HEK293 (cell line): ENCODE measurements at regions not wholly inside any gene's neighbourhood (a gene's known extent, or its start where the extent isn't known, plus 50 kb on each side); places are given as distances from the start of the nearest gene placed in this dataset.

ENCODE experiments used
- CTCF ChIA-PET: fragments of 350-600 bp; formaldehyde crosslinking; extraction: SDS; loops from one replicate; lab custom pipeline; 2021; ENCODE audit warnings: antibody characterized with exemption; lab: Yijun Ruan, JAX
- POLR2A ChIA-PET: fragments of 300-600 bp; formaldehyde crosslinking; extraction: SDS; loops from one replicate; lab custom pipeline; 2020; ENCODE audit warnings: antibody characterized with exemption, inconsistent platforms; lab: Yijun Ruan, JAX
- H3K27ac ChIP-seq: fragments of 200-500 bp; sonication (Bioruptor generic); 2 replicates; pipeline ENCODE4 v1.5.1; 2014; ENCODE audit warnings: low read depth, low read length, control low read depth, inconsistent platforms; ENCODE audit errors: extremely low read depth
- H3K36me3 ChIP-seq, 2 experiments: fragments of 200-500 bp in 1 of 2; sonication (Bioruptor generic) in 1 of 2; 1 replicate in 1 of 2; 2 replicates in 1 of 2; pipeline ENCODE4 v1.5.1; 2014 to 2017; ENCODE audit warnings: inconsistent platforms in 2 of 2, low read length in 2 of 2; ENCODE audit not compliant: control insufficient read depth in 2 of 2, insufficient read depth in 1 of 2
- H3K4me1 ChIP-seq: fragments of 200-500 bp; sonication (Bioruptor generic); 2 replicates; pipeline ENCODE4 v1.5.1; 2014; ENCODE audit warnings: mild to moderate bottlenecking, low read length, inconsistent platforms; ENCODE audit not compliant: control insufficient read depth, insufficient read depth
- H3K4me3 ChIP-seq: 2 replicates; pipeline ENCODE4 v1.5.1; 2011; ENCODE audit warnings: low read depth, mild to moderate bottlenecking, control low read depth, low read length, moderate library complexity
- H3K9me3 ChIP-seq: fragments of 200-500 bp; sonication (Bioruptor generic); 2 replicates; pipeline ENCODE4 v1.5.1; 2014; ENCODE audit warnings: low read depth, low read length, inconsistent platforms; ENCODE audit not compliant: control insufficient read depth, insufficient read depth
- KLF10 ChIP-seq: fragments of 450-650 bp; IDR thresholded peaks from 2 replicates; pipeline ENCODE4 v1.5.1; 2018; ENCODE audit warnings: missing biosample characterization, mild to moderate bottlenecking, missing genetic modification characterization
- PRDM4 ChIP-seq: fragments of 450-650 bp; formaldehyde crosslinking; IDR thresholded peaks from 2 replicates; pipeline ENCODE4 v1.5.1; 2017; ENCODE audit warnings: missing biosample characterization, missing genetic modification characterization
- TRIM28 ChIP-seq: IDR thresholded peaks from 2 replicates; pipeline ENCODE4 v1.6.1; 2011; ENCODE audit warnings: low read length, control low read depth, borderline replicate concordance
- ZBTB10 ChIP-seq: fragments of 450-650 bp; formaldehyde crosslinking; IDR thresholded peaks from 2 replicates; pipeline ENCODE4 v1.5.1; 2016; ENCODE audit warnings: missing biosample characterization, missing genetic modification characterization
- ZBTB26 ChIP-seq: fragments of 450-650 bp; formaldehyde crosslinking; optimal IDR thresholded peaks from 2 replicates; pipeline ENCODE3; 2016; ENCODE audit warnings: missing biosample characterization, mild to moderate bottlenecking, missing genetic modification characterization
- ZBTB44 ChIP-seq: fragments of 450-650 bp; IDR thresholded peaks from 2 replicates; pipeline ENCODE4 v1.5.1; 2018; ENCODE audit warnings: missing biosample characterization, mild to moderate bottlenecking, missing genetic modification characterization
- ZIC2 ChIP-seq: fragments of 450-650 bp; formaldehyde crosslinking; IDR thresholded peaks from 2 replicates; pipeline ENCODE4 v1.5.1; 2016; ENCODE audit warnings: missing biosample characterization, missing genetic modification characterization
- ZNF10 ChIP-seq: fragments of 450-650 bp; formaldehyde crosslinking; IDR thresholded peaks from 2 replicates; pipeline ENCODE4 v1.5.1; 2017; ENCODE audit warnings: missing biosample characterization, missing genetic modification characterization
- ZNF157 ChIP-seq: fragments of 450-650 bp; formaldehyde crosslinking; IDR thresholded peaks from 2 replicates; pipeline ENCODE4 v1.5.1; 2016; ENCODE audit warnings: missing biosample characterization, missing genetic modification characterization
- ZNF174 ChIP-seq: fragments of 450-650 bp; formaldehyde crosslinking; IDR thresholded peaks from 2 replicates; pipeline ENCODE4 v1.5.0; 2017; ENCODE audit warnings: missing biosample characterization, mild to moderate bottlenecking, missing genetic modification characterization
- ZNF18 ChIP-seq: fragments of 450-650 bp; formaldehyde crosslinking; IDR thresholded peaks from 2 replicates; pipeline ENCODE4 v1.5.1; 2016; ENCODE audit warnings: missing biosample characterization, missing genetic modification characterization
- ZNF223 ChIP-seq: fragments of 450-650 bp; formaldehyde crosslinking; IDR thresholded peaks from 2 replicates; pipeline ENCODE4 v1.5.1; 2016; ENCODE audit warnings: missing biosample characterization, missing genetic modification characterization
- ZNF350 ChIP-seq: fragments of 450-650 bp; formaldehyde crosslinking; IDR thresholded peaks from 2 replicates; pipeline ENCODE4 v1.5.0; 2017; ENCODE audit warnings: missing biosample characterization, mild to moderate bottlenecking, missing genetic modification characterization
- ZNF423 ChIP-seq: fragments of 450-650 bp; formaldehyde crosslinking; IDR thresholded peaks from 2 replicates; pipeline ENCODE4 v1.5.1; 2016; ENCODE audit warnings: missing biosample characterization, missing genetic modification characterization
- ZNF510 ChIP-seq: fragments of 450-650 bp; formaldehyde crosslinking; IDR thresholded peaks from 2 replicates; pipeline ENCODE4 v1.5.1; 2018; ENCODE audit warnings: mild to moderate bottlenecking, missing genetic modification characterization, missing biosample characterization; ENCODE audit not compliant: insufficient replicate concordance
- ZNF513 ChIP-seq: fragments of 450-650 bp; IDR thresholded peaks from 2 replicates; pipeline ENCODE4 v1.5.1; 2018; ENCODE audit warnings: missing biosample characterization, missing genetic modification characterization
- ZNF544 ChIP-seq: fragments of 450-650 bp; formaldehyde crosslinking; IDR thresholded peaks from 2 replicates; pipeline ENCODE4 v1.5.0; 2017; ENCODE audit warnings: missing biosample characterization, missing genetic modification characterization
- ZNF561 ChIP-seq: fragments of 450-650 bp; IDR thresholded peaks from 2 replicates; pipeline ENCODE4 v1.5.1; 2018; ENCODE audit warnings: missing biosample characterization, missing genetic modification characterization, borderline replicate concordance
- ZNF610 ChIP-seq: fragments of 450-650 bp; formaldehyde crosslinking; IDR thresholded peaks from 2 replicates; pipeline ENCODE4 v1.5.1; 2016; ENCODE audit warnings: missing biosample characterization, missing genetic modification characterization, borderline replicate concordance
- ZNF707 ChIP-seq: fragments of 450-650 bp; formaldehyde crosslinking; IDR thresholded peaks from 2 replicates; pipeline ENCODE4 v1.5.1; 2016; ENCODE audit warnings: missing biosample characterization, missing genetic modification characterization
- ZNF777 ChIP-seq: fragments of 450-650 bp; formaldehyde crosslinking; IDR thresholded peaks from 2 replicates; pipeline ENCODE4 v1.5.1; 2017; ENCODE audit warnings: missing biosample characterization, missing genetic modification characterization, borderline replicate concordance
- ZNF791 ChIP-seq: fragments of 450-650 bp; formaldehyde crosslinking; IDR thresholded peaks from 2 replicates; pipeline ENCODE4 v1.5.1; 2016; ENCODE audit warnings: missing biosample characterization, missing genetic modification characterization

- TF ChIP-seq ZBTB44 (tag by site-specific recombination): no peak
Observed at GRCh38 chr6:74755196-74755595, 450.7 kb downstream of the COL12A1 start (continued).

GRCh38 chr6:74753883-74754600 lies 451.8 kb downstream of the COL12A1 start:
- H3K9me3 ChIP-seq: no peaks in the 10 kb centered on the region
- CTCF ChIA-PET: interaction anchor here (0.5 to 1.3 kb wide), 2 partner anchors 9 to 450 kb away, joined by 4 to 5 read pairs; no protein-coding TSS in a partner anchor
- TF ChIP-seq ZNF777 (tag by site-specific recombination) (no peak), ZNF350 (no peak), ZNF174 (tag by site-specific recombination) (no peak), ZNF791 (tag by site-specific recombination) (no peak), ZNF561 (tag by site-specific recombination) (no peak)
- H3K4me1 ChIP-seq: no peaks in the 10 kb centered on the region
- POLR2A ChIA-PET: no interaction called here
- H3K36me3 ChIP-seq: no peaks in the 10 kb centered on the region
- no peak overlapping the region for H3K27ac ChIP-seq
- H3K4me3 ChIP-seq: no peak overlapping the region

GRCh38 chr6:74752303-74752702 lies 453.6 kb downstream of the COL12A1 start:
- Histone ChIP-seq H3K9me3 (no peaks in the 10 kb centered on the region), H3K4me3 (no peak overlapping the region), H3K36me3 (no peaks in the 10 kb centered on the region), H3K27ac (no peak overlapping the region), H3K4me1 (no peaks in the 10 kb centered on the region)
- ChIA-PET CTCF (no interaction called here), POLR2A (no interaction called here)
- no peak for TF ChIP-seq ZIC2 (tag by site-specific recombination)
- no peak for TF ChIP-seq ZNF707 (tag by site-specific recombination)
- TF ChIP-seq TRIM28: no peak
- TF ChIP-seq ZNF157 (tag by site-specific recombination): no peak
- TF ChIP-seq ZNF610 (tag by site-specific recombination): no peak
- TF ChIP-seq ZNF510: no peak
- TF ChIP-seq PRDM4 (tag by site-specific recombination): no peak
- TF ChIP-seq ZNF10: no peak
- TF ChIP-seq ZBTB26: no peak
- TF ChIP-seq ZNF423 (tag by site-specific recombination): no peak
- no peak for TF ChIP-seq ZNF223
- no peak for TF ChIP-seq ZNF544
- TF ChIP-seq ZNF513 (tag by site-specific recombination): no peak
- TF ChIP-seq ZNF18 (tag by site-specific recombination): no peak
- TF ChIP-seq ZBTB10 (tag by site-specific recombination): no peak
- no peak for TF ChIP-seq KLF10 (tag by site-specific recombination)
- no peak for TF ChIP-seq ZNF561 (tag by site-specific recombination)
